ENCODE measurements at regions not wholly inside any gene's neighbourhood (a gene's known extent, or its start where the extent isn't known, plus 50 kb on each side); places are given as distances from the start of the nearest gene placed in this dataset.
"Not testable (repeated sequence)": the region's sequence is repeated elsewhere in the genome, so short reads cannot be mapped to it uniquely, and the experiment has no call there.

DNA sequence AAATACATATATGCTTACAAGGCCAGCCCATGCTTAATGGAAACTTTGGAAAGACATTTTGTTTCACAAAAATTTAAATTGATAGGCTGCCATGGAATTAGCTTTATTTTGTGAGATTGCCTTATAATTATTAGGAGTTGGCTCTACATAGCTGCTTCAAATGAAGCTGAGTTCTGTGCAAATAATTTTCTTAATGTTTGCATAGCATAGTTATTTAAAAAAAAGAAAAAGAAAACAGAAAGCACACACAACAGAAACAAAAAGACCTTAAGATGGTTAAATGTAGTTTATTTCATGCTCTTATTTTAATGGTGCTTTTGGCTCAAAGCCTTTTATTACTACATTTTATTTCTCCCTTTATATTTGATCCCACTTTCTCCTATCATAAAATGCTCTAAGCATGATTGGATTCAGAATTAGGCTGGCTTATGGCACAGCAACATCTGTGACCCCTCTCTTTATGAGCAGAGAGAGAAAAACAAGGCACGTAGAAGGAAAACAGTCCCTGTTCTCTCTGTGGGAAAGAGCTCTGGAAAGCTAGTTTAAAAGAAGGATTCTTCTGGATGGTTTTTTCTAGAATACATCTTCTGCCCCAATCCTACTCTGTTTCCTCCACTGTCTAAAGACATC is 530.5 kb downstream of the NTRK2 start:
- DNase-seq = no peak

DNA sequence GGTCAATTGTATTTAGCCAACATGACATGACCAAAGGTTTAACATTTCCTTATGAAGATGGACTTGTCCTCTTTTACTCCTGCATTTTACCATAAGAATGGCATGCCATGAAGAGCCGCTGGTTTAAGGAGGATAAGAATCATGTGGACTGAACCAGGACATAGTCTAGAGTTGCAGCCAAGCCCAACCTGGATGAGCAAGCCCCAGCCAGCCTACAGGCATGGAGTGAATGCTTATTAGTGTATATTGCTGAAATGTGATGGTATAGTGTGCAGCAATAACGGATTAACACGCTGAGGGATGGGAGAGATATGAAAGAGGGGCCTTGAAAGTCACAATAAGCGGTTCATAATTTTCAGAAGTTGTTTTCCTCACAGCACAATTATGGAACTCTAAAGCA is 523.2 kb downstream of the NTRK2 start:
- no peak for DNase-seq

DNA sequence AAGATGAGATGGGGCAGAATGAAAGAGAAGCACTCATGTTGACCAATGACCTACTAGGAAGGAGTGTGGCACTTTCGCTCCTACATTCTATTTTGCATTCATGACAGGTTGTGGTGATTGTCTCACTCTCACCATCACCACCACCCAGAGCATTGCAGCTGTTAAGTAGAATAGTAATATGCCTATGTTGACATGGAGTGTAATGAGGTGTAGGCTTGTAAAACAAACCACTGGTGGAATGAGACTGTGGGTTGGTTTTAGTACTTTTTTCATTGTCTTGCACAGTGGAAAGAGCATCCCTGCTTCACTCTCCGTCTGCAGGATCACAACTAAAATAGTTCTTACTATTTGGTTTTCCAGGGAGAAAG is 516.7 kb downstream of the NTRK2 start:
- no peak for DNase-seq

DNA sequence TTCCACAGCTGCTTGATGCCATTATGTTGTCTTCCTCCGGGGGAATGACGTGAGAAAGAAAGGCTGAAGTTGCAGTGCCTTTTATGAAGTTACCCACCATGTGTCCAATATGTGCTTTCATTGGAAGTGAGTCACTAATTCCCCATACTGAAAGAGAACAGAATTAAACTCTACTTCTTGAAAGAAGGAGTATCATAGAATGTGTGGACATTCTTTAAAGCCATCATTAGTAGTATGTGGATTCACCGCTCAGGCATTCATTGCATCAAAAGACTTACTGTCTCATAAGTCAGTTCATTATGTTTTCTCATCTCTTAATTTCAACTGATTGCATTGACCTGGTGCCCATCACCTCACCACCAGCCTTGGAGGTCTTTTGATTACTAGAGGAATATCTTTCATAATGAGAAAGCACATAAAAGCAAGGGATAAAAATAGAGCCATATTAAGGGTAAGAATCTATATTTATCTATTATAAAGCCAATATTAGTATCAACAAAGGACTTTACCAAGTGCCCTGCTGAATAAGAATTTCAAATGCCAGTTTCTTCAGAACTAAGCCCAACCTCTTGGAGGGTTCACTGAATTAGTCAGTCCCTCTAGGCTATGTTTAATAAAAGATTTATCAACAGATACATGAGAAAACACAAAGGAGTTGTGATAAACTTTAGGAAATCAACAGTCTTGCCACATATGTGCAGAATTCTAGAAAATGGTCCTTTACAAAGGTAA is 516.1 kb downstream of the NTRK2 start:
- DNase-seq = no peak

DNA sequence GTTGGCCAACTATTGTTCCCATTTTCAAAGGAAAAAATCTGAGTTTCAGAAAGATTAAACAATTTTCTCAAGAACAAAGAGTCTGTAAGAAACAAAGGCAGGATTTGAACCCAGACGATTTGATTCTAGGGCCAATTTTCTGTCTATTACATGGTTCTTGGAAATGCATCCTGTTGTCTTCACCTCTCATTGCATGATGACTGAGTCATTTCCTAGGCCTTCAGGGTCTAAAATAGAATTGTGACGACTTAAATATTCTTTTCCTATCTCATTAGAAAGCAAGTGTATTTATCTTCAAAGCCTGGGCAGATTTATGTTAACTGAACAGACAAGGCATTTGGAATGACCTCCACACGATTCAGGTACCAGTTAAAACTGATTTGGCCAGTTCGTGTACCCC is 512.9 kb downstream of the NTRK2 start:
- DNase-seq = no peak

DNA sequence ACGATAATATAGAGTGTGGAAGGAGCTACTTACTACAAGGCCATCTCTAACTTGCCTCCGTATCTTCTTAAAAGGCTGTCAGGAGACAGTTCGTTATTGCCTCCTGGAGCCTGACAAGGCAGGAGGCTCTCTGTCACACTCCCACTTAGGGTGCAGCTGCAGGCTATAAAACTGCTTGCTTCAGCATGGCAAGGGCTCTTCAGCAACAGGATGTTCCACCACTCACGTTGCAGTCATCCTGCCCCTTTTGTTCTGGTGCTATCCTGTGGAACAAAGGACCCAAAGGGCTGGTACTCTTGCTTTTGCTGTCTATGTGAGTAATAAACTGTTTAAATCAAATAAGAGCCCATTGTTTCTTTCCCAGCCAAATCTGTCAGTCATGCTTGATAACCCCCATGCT is 508.9 kb downstream of the NTRK2 start:
- DNase-seq = no peak

DNA sequence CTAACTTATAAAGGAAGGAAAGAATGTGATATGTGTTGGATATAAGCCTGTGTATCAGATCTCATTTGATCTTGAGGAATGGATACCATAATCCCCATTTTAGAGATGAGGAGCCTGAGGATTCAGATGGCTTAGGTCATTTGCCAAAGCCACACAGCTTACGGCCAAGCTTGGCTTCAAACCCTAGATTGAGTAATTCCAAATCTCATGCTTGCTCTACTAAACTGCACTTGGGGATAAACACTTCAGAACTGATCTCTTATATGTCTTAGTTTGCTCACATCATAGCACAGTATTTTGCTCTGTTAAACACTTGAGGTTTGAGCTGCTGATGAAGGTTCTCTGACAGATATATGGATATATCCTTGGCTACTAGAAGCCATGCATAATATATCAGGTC is 504.4 kb downstream of the NTRK2 start:
- DNase-seq = no peak

DNA sequence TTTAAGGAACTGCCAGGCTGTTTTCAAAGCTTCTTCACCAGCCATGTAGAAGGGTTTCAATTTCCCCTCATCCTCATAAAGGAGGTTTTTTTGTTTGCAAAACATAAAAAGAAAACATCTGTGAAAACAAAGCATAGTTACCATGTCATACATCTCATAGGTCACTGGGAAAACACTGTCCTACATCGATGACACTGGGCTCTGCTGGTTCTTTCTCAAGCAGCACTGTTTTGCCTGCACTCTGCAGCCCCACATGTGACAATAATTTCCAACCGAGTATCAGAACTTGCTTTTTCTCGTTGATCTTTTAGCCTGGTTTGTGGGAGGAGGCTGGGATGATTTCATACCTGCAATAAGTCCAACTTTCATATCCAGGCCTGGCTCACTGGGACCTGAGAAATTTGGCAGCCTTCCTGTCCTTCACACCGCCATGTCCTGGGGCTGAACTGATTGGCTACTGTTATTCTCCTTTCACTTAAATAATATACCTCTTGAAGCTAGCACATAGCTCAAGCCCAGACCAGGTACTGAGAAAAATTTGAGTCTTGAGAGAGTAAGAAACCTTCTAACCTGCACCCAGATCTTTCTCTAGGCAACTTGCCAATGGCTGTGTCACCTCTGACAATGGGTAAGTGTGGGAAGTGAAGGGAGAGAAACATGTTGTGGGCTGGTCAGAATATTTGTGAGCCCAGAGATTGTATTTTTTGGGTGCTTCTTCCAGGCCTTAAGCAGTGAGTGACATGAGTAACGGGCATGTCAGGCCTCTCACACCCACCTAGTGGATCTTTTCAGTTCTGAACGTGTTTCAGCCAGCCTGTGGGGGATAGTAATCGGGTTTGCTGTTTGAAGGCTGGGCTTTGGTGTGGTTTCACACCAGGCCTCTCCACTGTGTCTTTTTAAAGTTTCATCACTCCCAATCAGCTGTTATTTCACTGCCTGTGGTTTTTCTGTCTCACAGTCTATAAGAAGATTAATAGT is 502.8 kb downstream of the NTRK2 start:
- no peak for DNase-seq

DNA sequence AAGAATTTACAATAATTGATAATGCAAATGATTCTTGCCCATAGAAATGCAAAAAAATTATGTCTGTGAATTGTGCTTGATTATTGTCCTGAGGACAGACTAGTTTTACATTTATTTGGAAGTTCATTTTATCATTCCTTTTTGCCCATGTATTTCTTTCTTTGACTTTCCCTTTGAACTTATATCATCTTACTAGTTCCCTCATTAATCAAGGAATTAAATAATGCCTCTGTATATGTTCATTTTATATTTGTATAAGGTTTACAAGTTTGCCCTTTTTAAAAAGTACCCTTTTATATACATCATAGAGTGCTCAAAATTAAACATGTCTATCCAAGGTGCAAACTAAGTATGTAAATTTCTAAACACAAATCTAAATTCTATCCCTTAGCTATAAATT is 501.6 kb downstream of the NTRK2 start:
- no peak for DNase-seq

DNA sequence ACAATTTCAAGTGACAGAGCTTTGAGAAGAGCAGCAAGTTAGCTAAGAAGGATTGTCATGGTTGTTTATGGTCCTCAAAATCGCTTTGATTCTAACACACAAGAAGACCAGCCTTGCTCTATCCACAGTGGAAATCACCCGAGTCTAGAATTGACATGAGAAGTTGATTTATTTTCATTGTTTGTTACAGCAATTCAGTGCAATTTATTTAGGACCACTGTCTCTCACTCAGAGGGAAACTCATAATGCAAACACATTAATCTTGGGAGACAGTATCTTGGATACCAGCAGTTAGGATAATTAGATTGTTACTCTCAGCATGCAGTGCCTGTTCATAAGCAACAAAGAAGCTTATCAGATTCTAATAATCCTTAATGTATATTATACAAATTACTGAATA is 498.9 kb downstream of the NTRK2 start:
- no peak for DNase-seq

DNA sequence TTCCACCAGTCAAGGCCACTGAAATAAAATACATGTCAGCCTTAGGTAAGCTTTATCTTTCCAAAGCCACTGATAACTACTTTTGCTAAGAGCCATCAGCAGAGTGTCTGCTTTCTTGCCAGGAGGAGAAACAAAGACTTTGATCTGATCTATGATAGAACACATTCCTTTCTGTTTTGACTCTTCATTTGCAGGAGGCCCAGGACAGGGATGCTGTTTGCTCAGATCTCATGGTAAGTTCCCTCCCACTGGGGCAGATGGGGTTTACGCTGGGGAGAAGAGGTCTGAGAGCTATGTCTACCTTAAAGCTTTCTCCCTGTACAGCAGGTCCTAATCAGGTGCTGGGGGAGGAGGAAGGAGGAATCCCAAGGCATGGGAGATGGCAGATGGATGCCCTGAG is 497.6 kb downstream of the NTRK2 start:
- DNase-seq = no peak

DNA sequence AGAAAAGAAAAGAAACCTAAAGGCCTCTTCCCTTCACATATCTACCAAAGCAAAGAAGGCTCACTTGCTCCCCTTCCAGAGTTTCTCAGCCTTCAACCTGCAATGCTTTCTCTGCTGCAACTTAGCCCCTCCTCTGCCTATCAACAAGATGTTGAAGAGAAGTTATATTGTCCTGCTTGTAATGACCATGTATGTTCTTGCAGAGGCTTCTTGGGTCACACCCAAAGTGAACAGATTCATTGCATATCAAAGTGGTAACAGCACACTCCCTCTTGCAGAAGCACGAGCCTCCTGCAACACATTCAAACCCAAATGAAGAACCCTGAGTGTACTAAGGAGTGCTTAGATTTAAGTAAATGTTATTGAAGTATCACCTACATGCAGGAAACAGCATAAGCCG is 494.3 kb downstream of the NTRK2 start:
- DNase-seq = no peak

DNA sequence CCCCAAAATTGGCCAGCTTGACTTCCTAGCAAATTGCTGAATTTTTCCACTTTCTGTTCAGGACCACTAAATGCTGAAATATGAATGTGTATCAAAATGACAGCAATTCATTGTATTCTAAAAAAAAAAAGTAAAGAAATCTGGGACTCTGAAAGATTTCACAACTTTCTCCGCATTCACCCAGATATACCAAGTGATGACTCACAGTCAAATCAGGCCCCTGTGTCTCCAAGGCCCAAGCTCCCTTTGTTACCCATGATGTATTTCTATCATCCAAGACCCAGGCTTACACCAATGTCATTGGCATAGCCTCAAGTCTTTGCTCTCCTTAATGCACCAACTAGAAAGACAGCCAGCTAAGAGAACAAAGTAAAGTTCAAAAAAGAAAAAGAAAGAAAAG is 493.9 kb downstream of the NTRK2 start:
- DNase-seq = no peak

DNA sequence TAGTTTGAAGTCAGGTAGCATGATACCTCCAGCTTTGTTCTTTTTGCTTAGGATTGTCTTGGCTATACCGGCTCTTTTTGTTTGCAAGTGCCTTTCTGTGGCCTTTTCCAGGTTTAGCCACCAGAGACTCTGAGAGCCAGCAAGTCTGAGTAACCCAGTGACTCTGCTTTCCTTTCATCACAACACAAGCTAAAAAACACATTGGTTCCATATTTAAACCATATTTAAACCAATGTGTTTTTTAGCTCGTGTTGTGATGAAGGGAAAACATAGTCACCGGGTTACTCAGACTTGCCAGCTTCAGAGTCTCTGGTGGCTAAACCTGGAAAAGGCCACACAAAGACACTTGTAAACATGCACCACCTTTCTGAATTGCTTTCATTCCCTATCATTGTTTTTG is 493.3 kb downstream of the NTRK2 start:
- DNase-seq = no peak

DNA sequence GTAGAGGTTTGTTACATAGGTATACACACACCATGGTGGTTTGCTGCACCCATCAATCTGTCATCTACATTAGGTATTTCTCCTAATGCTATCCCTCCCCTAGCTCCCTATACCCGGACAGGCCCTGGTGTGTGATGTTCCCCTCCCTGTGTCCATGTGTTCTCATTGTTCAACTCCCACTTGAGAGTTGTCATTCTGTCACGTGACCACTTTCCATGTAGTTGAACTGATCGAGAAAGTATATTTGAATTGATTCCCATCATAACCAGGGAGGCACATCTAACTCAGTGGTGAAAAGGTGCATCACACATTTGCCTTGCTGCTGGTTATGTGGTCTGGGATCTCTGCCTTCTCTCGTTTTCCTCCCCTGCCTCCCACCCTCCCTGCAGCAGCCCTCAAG is 491.4 kb downstream of the NTRK2 start:
- not testable (repeated sequence) for DNase-seq

DNA sequence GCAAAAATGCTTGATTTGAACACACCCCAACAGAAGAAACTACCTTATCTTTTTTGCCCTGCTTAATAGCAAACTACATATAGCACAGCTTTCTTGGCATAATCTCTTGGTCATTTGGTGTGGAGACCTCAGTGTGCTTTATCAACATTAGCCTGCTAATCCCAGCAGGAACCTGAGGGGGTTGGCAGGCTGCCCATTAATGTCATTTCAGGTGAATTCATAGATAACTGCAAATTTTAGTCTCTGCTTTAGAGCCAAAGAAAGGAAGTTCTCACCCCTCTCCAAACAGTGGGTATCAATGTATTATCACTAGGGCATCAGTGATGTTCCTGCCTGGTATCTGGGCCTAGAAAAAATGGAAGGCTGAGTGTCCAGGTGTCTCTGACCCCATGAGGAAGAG is 489.0 kb downstream of the NTRK2 start:
- no peak for DNase-seq

DNA sequence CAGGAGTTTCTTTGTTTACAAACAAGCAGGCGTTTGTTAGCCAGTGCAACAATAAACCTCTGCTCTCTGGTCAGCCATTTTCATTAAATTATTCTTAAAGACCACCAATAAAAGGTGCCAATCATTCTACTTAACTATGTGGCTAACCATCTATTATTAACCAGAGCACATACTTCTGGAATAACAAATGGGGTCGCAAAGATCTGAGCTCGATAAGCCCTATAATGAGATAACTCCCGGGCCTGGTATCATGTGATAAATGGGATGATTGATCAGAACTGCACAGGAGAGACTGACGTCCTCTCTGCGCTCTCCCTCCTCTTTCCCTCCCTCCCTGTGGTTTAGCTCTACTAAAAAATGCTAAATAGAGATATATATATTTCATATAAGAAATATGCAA is 488.2 kb downstream of the NTRK2 start:
- no peak for DNase-seq

DNA sequence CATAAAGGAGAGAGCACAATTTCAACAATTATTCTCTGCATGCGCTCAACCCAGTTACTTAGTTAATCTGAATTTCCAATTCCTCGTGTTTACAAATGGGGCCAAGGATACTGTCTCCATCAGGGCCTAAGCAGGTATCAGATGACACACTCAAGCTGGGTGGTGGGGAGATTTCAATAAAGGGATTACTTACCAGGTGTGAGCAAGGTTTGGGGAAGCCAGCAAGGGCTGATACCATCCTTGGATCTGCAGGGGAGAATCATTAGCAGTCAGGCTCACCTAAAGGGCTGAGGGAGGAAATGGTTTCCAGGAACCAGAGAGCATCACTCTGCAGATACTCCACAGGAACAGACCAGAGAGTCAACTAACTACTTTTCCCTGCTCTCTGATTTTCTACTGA is 487.1 kb downstream of the NTRK2 start:
- DNase-seq = no peak

DNA sequence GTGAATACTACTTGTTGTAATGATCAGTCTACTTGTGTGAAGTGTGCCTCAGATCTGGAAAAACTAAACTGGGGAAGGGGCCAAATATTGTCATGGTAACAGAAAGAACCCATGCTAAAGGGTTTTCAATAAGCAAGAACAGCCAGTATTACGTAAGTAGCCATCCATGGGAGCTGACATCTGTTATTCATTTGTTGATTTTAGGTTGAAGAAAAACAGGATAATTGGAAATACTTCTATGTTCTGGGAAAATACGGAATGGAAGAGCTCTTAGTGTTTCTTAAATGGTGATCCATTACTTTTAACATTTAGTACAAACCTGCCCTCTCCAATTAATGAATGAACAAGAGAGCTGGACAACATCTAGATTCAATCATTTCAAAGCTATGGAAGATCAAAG is 485.8 kb downstream of the NTRK2 start:
- no peak for DNase-seq

DNA sequence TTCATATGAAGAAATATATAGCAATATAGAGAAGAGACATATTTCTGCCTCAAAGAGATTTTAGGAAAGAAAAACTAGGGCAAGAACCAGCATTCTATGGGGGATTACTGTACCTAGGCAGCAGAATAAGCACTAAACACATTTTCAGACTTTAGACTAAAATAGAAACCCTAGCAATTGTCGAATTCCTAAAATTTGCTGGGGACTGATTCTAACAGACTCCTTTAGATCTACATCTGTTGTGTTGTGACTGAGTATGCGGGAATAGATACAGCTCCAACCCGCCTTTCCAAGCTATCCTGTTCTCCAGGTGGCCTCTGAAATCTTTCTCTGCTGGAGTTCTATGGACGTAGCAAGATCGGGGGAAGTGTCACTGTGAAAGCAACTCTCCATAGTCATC is 482.2 kb downstream of the NTRK2 start:
- DNase-seq = no peak

DNA sequence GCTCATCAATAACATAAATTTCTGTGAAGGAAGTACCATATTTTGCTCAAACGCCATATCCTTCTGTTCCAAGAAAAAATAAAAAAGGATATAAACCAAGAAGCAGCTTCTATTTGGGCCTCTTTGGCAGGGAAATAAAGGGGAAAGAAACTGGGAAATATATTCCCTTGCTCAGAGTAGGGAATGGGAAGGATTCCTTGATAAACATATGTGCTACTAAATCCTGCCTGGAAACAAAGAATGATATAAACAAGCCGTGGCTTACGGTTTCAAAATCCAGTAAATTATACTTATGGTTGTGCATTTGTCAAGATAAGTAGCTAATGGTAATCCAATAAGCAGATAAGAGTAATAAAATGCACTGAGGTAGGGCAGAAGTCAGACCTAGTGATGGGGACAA is 481.6 kb downstream of the NTRK2 start:
- DNase-seq = no peak

DNA sequence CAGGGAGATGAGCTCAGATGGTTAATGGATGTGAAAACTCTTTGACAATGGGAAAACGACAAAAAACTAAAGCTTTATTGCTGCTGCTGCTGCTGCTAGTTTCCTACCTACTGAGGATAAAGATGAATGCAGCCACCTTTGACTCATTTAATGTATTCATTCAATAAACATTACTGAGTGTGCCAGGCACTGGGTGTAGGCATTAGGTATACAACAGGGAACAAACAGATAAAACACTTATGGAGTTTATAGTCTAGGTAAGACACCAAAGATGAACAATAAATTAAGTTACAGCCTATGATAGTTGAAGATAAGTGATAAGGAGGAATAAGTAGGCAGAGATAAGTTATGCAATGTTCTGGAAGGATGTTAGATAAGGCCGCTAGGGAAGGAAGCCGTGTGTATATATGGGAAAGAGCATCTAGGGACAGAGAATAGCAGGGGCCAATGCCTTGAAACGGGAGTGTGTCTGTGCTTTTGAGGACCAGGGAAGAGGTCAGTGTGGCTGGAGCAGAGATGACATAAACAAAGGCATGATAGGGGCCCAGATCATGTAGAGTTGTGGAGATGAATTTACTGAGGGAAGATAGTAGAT is 477.6 kb downstream of the NTRK2 start:
- no peak for DNase-seq

DNA sequence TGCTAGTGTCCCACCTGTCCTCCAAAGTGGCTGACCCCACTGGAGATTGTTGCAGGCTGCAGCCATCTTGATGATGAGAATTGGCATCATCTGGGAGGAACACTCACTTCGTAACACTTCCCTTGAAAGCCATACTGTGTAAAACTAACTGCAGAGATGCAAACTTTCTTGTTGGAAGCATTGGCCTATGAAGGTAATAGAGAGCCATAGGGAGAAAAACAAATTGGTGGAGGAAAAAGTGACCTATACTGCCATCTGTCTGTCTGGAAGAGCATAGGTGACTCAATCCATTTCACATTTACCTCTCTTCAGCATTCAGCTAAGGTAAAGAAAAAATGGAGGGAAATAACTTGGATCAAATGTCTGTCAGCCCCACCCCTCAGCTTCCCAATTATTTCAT is 473.4 kb downstream of the NTRK2 start:
- DNase-seq = no peak

DNA sequence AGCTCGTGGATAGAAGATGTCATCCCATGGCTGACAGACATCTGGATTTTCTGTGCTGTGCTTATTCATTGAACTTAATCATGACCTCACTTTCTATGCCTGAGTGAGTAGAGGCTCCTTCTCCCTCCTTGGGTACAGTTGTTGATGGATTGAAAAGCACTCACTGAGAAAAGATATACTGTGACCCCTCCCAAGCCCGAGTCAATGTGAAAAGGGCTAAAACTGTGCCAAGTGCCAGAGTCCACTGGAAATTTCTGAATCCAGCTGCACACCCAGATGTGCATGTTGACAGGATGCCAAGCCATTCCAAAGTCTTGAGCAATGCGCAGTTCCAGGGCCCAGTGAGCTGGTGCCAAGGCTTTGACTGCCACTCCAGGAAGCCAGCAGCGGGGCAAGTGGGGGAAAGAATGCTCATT is 473.0 kb downstream of the NTRK2 start:
- DNase-seq = no peak
